ENCODE measurements at regions not wholly inside any gene's neighbourhood (a gene's known extent, or its start where the extent isn't known, plus 50 kb on each side); places are given as distances from the start of the nearest gene placed in this dataset.
"Not testable (repeated sequence)": the region's sequence is repeated elsewhere in the genome, so short reads cannot be mapped to it uniquely, and the experiment has no call there.

DNA sequence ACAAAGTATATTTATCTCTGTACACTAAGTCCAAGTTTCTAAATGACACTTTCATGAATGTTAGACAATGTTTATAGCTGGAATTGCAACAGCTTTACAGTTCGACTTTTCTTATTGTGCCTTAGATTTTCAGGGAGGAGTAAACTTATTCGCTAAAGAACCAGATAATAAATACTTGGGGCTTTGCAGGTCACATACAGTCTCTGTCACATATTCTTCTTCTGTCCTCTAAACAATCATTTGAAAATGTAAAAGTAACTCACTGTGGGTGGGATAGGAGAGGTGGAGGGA lies 132.6 kb downstream of the SPRY1 start:
- no peak overlapping the region for H3K4me3 Mint-ChIP-seq
- Histone ChIP-seq H3K4me1 (ENCODE audit: insufficient read depth, low read length) (no peaks in the 10 kb centered on the region), H3K36me3 (ENCODE audit: insufficient read depth, low read length) (no peaks in the 10 kb centered on the region), H3K27me3 (ENCODE audit: insufficient read depth, low read length, poor library complexity, severe bottlenecking) (no peaks in the 10 kb centered on the region), H3K9me3 (ENCODE audit: low read length) (no peaks in the 10 kb centered on the region), H3K27ac (ENCODE audit: low read depth, low read length) (no peak overlapping the region), H3K4me3 (ENCODE audit: low read length) (no peak overlapping the region)
- H3K4me1 Mint-ChIP-seq = peaks cover 0 to under 1% (median 0%) of the 10 kb centered on the region in 3 donors
- H3K36me3 Mint-ChIP-seq = peaks cover 0 to 2% (median 0%) of the 10 kb centered on the region in 3 donors
- no peak for DNase-seq
- H3K9me3 Mint-ChIP-seq = no peaks in the 10 kb centered on the region
- ChIA-PET CTCF (no interaction called here), POLR2A (no interaction called here)
- no peak overlapping the region for H3K27ac Mint-ChIP-seq
- peaks cover 0 to 4% of the 10 kb centered on the region in 2 donors for H3K27me3 Mint-ChIP-seq

DNA sequence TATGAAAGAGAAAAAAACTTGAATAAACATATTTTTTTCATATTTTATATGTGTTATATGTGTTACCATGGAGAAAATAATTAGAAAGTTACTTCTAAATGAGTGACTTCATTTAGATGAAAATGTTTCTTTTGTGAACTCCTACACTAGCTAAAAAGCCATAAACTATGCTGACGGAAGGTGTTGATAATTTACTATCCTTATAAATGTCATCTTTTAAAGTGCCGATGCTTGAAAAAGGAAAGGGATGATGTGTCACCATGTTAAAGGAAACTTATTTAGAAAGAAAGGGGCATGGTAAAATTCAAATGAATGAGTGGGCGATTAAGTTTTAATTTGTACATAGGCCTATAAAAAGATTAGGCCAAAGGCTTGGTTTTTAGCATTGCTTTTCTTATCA lies 133.8 kb downstream of the SPRY1 start:
- no peaks in the 10 kb centered on the region for H3K9me3 Mint-ChIP-seq

DNA sequence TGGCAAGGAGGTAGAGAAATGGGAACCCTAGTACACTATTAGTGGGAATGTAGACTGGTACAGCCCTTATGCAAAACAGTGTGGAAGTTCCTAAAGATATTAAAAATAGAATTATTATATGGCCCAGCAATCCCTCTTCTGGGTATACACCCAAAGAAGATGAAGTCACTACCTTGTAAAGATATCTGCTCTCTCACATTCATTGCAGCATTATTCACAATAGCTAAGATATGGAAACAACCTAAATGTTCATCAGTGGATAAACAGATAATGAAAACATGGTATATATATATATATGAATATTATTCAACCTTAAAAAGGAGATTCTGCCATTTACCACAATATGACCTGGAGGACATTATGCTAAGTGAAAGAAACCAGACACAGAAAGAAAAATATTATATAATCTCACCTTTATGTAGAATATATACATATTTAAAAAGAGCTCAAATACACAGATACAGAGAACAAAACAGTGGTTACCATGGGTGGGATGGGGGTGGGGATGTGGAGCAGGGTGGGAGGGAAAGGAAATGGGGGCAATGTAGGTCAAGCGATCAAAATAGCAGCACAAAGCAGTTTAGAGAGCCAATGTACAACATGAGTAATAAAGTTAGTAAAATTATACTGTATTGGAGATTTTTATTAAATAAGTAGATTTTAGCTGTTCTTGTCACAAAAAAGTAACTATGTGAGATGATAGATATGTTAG lies 138.6 kb downstream of the SPRY1 start:
- DNase-seq = no peak
- H3K9me3 Mint-ChIP-seq = no peaks in the 10 kb centered on the region
- H3K27me3 ChIP-seq (ENCODE audit: insufficient read depth, low read length, poor library complexity, severe bottlenecking) = no peaks in the 10 kb centered on the region
- no peaks in the 10 kb centered on the region for H3K4me1 ChIP-seq (ENCODE audit: insufficient read depth, low read length)
- POLR2A ChIA-PET = no interaction called here
- no peak overlapping the region for H3K27ac ChIP-seq (ENCODE audit: low read depth, low read length)
- H3K4me3 ChIP-seq (ENCODE audit: low read length) = no peak overlapping the region
- CTCF ChIA-PET = interaction anchor here (1.0 kb wide), 1 partner anchor 29 kb away, joined by 3 read pairs; no protein-coding TSS in a partner anchor
- peak overlapping the region; percentile 7 to 90 (median 67) for H3K27ac Mint-ChIP-seq
- H3K4me1 Mint-ChIP-seq = peaks cover 14 to 27% (median 20%) of the 10 kb centered on the region in 3 donors
- no peaks in the 10 kb centered on the region for H3K36me3 ChIP-seq (ENCODE audit: insufficient read depth, low read length)
- H3K9me3 ChIP-seq (ENCODE audit: low read length) = no peaks in the 10 kb centered on the region
- H3K36me3 Mint-ChIP-seq = no peaks in the 10 kb centered on the region
- H3K27me3 Mint-ChIP-seq = no peaks in the 10 kb centered on the region
- peak overlapping the region in 3 of 7 donors; percentile 23 to 40 (median 33) for H3K4me3 Mint-ChIP-seq

More for the DNA sequence above, 133.8 kb downstream of the SPRY1 start:
- no peak overlapping the region for H3K4me3 Mint-ChIP-seq
- peaks cover 6 to 12% (median 9%) of the 10 kb centered on the region in 3 donors for H3K4me1 Mint-ChIP-seq
- ChIA-PET POLR2A (no interaction called here), CTCF (no interaction called here)
- H3K36me3 ChIP-seq (ENCODE audit: insufficient read depth, low read length) = no peaks in the 10 kb centered on the region
- no peak overlapping the region for H3K27ac ChIP-seq (ENCODE audit: low read depth, low read length)
- no peak for DNase-seq
- H3K27me3 ChIP-seq (ENCODE audit: insufficient read depth, low read length, poor library complexity, severe bottlenecking) = no peaks in the 10 kb centered on the region
- H3K9me3 ChIP-seq (ENCODE audit: low read length) = no peaks in the 10 kb centered on the region
- H3K36me3 Mint-ChIP-seq = peaks cover 0 to 2% (median 0%) of the 10 kb centered on the region in 3 donors
- no peaks in the 10 kb centered on the region for H3K4me1 ChIP-seq (ENCODE audit: insufficient read depth, low read length)
- no peak overlapping the region for H3K27ac Mint-ChIP-seq
- H3K27me3 Mint-ChIP-seq = peaks cover 0 to 4% of the 10 kb centered on the region in 2 donors
- no peak overlapping the region for H3K4me3 ChIP-seq (ENCODE audit: low read length)

DNA sequence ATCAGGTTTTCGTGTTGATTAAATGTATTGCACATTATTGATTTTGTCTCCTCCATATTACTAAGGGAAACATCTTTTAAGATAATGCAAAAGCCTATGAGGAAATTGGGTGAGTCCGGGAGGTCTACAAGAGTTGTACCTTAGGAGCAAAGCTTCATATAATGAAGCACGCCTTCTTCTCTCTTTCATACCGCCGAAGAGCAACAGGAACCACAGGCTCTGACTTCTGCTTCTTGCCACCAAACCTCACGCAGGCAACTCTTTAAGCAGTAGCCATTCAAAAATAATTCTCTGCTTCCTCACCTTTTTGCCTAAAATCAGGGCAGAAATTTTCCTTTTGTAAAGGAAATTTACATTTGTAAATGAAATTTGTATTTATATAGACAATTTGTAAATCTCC lies 139.6 kb downstream of the SPRY1 start:
- Mint-ChIP-seq H3K36me3 (no peaks in the 10 kb centered on the region), H3K4me3 (peak overlapping the region in 4 of 7 donors; percentile 9 to 52 (median 16)), H3K4me1 (peaks cover 14 to 27% (median 20%) of the 10 kb centered on the region in 3 donors), H3K9me3 (no peaks in the 10 kb centered on the region), H3K27me3 (no peaks in the 10 kb centered on the region), H3K27ac (peak overlapping the region; percentile 35 to 93 (median 79))
- Histone ChIP-seq H3K27me3 (ENCODE audit: insufficient read depth, low read length, poor library complexity, severe bottlenecking) (no peaks in the 10 kb centered on the region), H3K27ac (ENCODE audit: low read depth, low read length) (no peak overlapping the region), H3K36me3 (ENCODE audit: insufficient read depth, low read length) (no peaks in the 10 kb centered on the region), H3K4me3 (ENCODE audit: low read length) (no peak overlapping the region), H3K4me1 (ENCODE audit: insufficient read depth, low read length) (no peaks in the 10 kb centered on the region), H3K9me3 (ENCODE audit: low read length) (no peaks in the 10 kb centered on the region)
- ChIA-PET POLR2A (no interaction called here), CTCF (interaction anchor here (1.4 kb wide), 1 partner anchor 19 kb away, joined by 6 read pairs; no protein-coding TSS in a partner anchor)
- no peak for DNase-seq

DNA sequence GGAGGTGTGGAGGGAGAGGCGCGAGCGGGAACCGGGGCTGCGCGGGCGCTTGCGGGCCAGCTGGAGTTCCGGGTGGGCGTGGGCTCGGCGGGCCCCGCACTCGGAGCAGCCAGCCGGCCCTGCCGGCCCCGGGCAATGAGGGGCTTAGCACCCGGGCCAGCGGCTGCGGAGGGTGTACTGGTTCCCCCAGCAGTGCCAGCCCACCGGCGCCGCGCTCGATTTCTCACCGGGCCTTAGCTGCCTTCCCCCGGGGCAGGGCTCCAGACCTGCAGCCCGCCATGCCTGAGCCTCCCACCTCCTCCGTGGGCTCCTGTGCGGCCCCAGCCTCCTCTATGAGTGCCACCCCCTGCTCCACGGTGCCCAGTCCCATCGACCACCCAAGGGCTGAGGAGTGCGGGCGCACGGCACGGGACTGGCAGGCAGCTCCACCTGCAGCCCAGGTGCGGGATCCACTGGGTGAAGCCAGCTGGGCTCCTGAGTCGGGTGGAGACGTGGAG lies 141.4 kb downstream of the SPRY1 start:
- H3K4me3 ChIP-seq (ENCODE audit: low read length); H3K27me3 Mint-ChIP-seq; H3K4me1 ChIP-seq (ENCODE audit: insufficient read depth, low read length); H3K9me3 ChIP-seq (ENCODE audit: low read length); H3K27ac ChIP-seq (ENCODE audit: low read depth, low read length); H3K27me3 ChIP-seq (ENCODE audit: insufficient read depth, low read length, poor library complexity, severe bottlenecking); H3K27ac Mint-ChIP-seq; H3K4me3 Mint-ChIP-seq; H3K9me3 Mint-ChIP-seq; H3K36me3 Mint-ChIP-seq; H3K36me3 ChIP-seq (ENCODE audit: insufficient read depth, low read length); CTCF ChIA-PET; DNase-seq; POLR2A ChIA-PET: not testable (repeated sequence)
- peaks cover 14 to 27% (median 20%) of the 10 kb centered on the region in 3 donors for H3K4me1 Mint-ChIP-seq

DNA sequence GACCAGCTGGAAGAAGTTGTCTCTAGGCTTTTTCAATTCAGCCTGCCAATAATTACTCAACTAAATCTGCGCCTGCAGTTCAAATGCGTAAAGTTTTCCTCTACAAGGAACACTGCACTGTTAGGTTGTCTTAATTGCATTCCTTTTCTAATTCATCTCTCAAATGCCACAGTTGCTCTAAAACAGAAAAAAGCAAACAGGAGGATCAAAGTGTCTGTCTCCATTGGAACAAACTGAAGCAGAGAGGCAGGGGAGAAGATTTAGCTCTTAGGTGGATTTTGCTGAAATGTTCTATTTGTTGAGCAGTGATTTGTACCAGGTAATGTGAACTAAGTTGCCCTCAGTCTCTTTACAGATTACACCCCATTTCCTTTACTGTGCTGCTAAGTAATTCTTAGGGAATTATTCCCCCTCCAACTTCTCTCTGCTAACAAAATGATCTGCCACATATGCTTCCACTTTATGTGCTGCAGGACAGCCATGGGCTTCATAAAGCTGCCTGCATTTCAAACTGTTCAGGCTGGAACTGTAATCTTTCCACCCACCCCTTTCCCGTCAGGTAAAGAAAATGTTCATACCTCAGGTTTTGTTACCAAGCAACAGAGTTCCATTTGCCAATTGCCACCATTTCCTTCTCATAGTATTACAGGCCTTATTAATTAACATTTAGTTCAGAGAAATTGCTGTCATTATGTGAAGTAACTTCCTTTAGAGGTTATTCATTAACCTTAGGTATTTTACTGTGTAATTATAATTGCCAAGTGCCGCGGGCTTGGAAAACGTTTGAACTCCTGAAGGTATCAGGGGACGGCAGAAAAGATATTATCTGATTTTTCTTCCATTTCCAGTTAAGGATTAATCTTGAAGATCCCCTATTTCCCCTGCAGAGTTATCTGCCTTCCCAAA lies 149.3 kb downstream of the SPRY1 start:
- ChIA-PET POLR2A (no interaction called here), CTCF (no interaction called here)
- Histone ChIP-seq H3K9me3 (ENCODE audit: low read length) (no peaks in the 10 kb centered on the region), H3K36me3 (ENCODE audit: insufficient read depth, low read length) (no peaks in the 10 kb centered on the region), H3K4me3 (ENCODE audit: low read length) (no peak overlapping the region), H3K27me3 (ENCODE audit: insufficient read depth, low read length, poor library complexity, severe bottlenecking) (no peaks in the 10 kb centered on the region), H3K4me1 (ENCODE audit: insufficient read depth, low read length) (no peaks in the 10 kb centered on the region), H3K27ac (ENCODE audit: low read depth, low read length) (no peak overlapping the region)
- no peaks in the 10 kb centered on the region for H3K4me1 Mint-ChIP-seq
- no peak overlapping the region for H3K27ac Mint-ChIP-seq
- no peak for DNase-seq
- H3K36me3 Mint-ChIP-seq = no peaks in the 10 kb centered on the region
- peaks cover 0 to 5% (median 2%) of the 10 kb centered on the region in 5 donors for H3K9me3 Mint-ChIP-seq
- H3K4me3 Mint-ChIP-seq = no peak overlapping the region
- no peaks in the 10 kb centered on the region for H3K27me3 Mint-ChIP-seq

DNA sequence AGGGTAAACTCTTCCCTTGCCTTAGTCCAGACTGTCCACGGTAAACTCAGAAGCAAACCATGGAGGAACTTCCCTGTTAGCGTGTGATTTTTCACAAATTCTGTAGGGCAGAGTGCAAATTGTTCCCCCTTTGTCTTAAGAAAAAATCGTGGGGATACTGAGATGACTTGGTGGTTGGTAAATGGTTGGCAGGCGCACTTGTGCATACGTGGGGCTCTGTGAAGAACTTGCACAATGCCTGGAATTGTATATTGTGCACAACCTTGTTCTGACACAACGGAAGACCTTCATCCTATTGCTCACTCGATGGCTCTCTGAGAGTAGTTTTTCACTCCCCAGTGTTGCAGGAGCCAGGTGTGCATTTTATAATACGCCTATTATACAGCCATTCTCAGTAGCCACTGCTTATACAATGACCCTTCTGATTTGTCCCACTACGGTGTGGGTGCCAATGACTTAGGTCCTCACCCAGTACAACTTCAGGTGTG lies 150.0 kb downstream of the SPRY1 start:
- no peaks in the 10 kb centered on the region for H3K27me3 Mint-ChIP-seq
- CTCF ChIA-PET = no interaction called here
- Histone ChIP-seq H3K27me3 (ENCODE audit: insufficient read depth, low read length, poor library complexity, severe bottlenecking) (no peaks in the 10 kb centered on the region), H3K27ac (ENCODE audit: low read depth, low read length) (no peak overlapping the region), H3K36me3 (ENCODE audit: insufficient read depth, low read length) (no peaks in the 10 kb centered on the region), H3K9me3 (ENCODE audit: low read length) (no peaks in the 10 kb centered on the region), H3K4me3 (ENCODE audit: low read length) (no peak overlapping the region), H3K4me1 (ENCODE audit: insufficient read depth, low read length) (no peaks in the 10 kb centered on the region)
- no peak overlapping the region for H3K27ac Mint-ChIP-seq
- peaks cover 0 to 5% (median 3%) of the 10 kb centered on the region in 5 donors for H3K9me3 Mint-ChIP-seq
- no peaks in the 10 kb centered on the region for H3K4me1 Mint-ChIP-seq
- POLR2A ChIA-PET = no interaction called here
- H3K36me3 Mint-ChIP-seq = no peaks in the 10 kb centered on the region
- H3K4me3 Mint-ChIP-seq = no peak overlapping the region
- DNase-seq = no peak
